RWPE2 (cell line): ENCODE measurements at regions not wholly inside any gene's neighbourhood (a gene's known extent, or its start where the extent isn't known, plus 50 kb on each side); places are given as distances from the start of the nearest gene placed in this dataset.

Experiments
- ATAC-seq: fragments of 200-7000 bp; cut with Tn5 transposase; 3 replicates; pipeline ENCODE4 v1.9.1; 2021; ENCODE audit warnings: low read depth
- DNase-seq: peaks from one replicate; pipeline ENCODE4 v3.0.0-alpha.2; 2020; ENCODE audit warnings: low spot score
- H3K27ac ChIP-seq: fragments of 450-650 bp; 2 replicates; pipeline ENCODE4 v1.5.1; 2017; ENCODE audit warnings: mild to moderate bottlenecking; ENCODE audit not compliant: poor library complexity, severe bottlenecking
- H3K27me3 ChIP-seq: fragments of 250-450 bp; sonication (Bioruptor Pico); 2 replicates; pipeline ENCODE4 v1.5.1; 2021; ENCODE audit warnings: mild to moderate bottlenecking, moderate library complexity; ENCODE audit not compliant: insufficient read depth, poor library complexity, severe bottlenecking
- H3K36me3 ChIP-seq: fragments of 250-450 bp; sonication (Bioruptor Pico); 2 replicates; pipeline ENCODE4 v1.5.1; 2020; ENCODE audit warnings: low read depth, mild to moderate bottlenecking, moderate library complexity
- H3K4me1 ChIP-seq: fragments of 250-450 bp; sonication (Bioruptor Pico); 2 replicates; pipeline ENCODE4 v1.5.1; 2021; ENCODE audit warnings: mild to moderate bottlenecking, moderate library complexity; ENCODE audit not compliant: insufficient read depth, poor library complexity, severe bottlenecking
- H3K4me3 ChIP-seq: fragments of 250-450 bp; sonication (Bioruptor Pico); 2 replicates; pipeline ENCODE4 v1.5.1; 2021; ENCODE audit warnings: mild to moderate bottlenecking, moderate library complexity; ENCODE audit not compliant: severe bottlenecking
- H3K9me3 ChIP-seq: fragments of 250-450 bp; sonication (Bioruptor Pico); 2 replicates; pipeline ENCODE4 v1.5.1; 2021; ENCODE audit warnings: mild to moderate bottlenecking, moderate library complexity; ENCODE audit not compliant: severe bottlenecking
- TF ChIP-seq, protein P1 (sequence below): fragments of 450-650 bp; IDR thresholded peaks from one replicate; pipeline ENCODE4 v1.5.1; 2017; ENCODE audit warnings: mild to moderate bottlenecking, moderate library complexity; ENCODE audit not compliant: poor library complexity, severe bottlenecking

DNA sequence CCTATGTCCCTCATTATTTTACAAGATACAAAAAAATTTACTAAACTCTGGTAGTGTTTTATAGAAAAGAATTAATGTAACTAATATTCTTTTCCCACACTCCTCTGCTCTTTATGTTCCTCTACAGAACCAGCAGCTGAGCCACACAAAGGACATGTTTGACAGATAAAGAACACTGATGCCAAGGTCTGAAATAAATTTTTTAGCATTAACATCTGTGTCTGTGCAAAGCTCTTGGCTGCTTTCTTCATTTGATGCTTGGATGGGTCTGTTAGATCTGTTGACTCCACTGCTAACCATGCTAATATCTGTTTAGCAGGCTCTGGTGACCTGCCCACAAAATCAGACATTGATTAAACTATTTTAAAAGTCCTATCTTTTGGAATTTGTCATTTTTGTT, 2363.8 kb downstream of the PCDH9 start:
- no peaks in the 10 kb centered on the region for H3K36me3 ChIP-seq
- no peak for DNase-seq
- no peaks in the 10 kb centered on the region for H3K27me3 ChIP-seq
- ATAC-seq: no peak
- no peak overlapping the region for H3K4me3 ChIP-seq
- H3K27ac ChIP-seq: no peak overlapping the region
- TF ChIP-seq, protein P1, sequence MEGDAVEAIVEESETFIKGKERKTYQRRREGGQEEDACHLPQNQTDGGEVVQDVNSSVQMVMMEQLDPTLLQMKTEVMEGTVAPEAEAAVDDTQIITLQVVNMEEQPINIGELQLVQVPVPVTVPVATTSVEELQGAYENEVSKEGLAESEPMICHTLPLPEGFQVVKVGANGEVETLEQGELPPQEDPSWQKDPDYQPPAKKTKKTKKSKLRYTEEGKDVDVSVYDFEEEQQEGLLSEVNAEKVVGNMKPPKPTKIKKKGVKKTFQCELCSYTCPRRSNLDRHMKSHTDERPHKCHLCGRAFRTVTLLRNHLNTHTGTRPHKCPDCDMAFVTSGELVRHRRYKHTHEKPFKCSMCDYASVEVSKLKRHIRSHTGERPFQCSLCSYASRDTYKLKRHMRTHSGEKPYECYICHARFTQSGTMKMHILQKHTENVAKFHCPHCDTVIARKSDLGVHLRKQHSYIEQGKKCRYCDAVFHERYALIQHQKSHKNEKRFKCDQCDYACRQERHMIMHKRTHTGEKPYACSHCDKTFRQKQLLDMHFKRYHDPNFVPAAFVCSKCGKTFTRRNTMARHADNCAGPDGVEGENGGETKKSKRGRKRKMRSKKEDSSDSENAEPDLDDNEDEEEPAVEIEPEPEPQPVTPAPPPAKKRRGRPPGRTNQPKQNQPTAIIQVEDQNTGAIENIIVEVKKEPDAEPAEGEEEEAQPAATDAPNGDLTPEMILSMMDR: no peak
- no peaks in the 10 kb centered on the region for H3K9me3 ChIP-seq
- no peaks in the 10 kb centered on the region for H3K4me1 ChIP-seq

- no peaks in the 10 kb centered on the region for H3K4me1 ChIP-seq
- no peak overlapping the region for H3K4me3 ChIP-seq
- H3K9me3 ChIP-seq: no peaks in the 10 kb centered on the region
- DNase-seq: no peak
- no peak overlapping the region for H3K27ac ChIP-seq
- H3K36me3 ChIP-seq: no peaks in the 10 kb centered on the region
- H3K27me3 ChIP-seq: no peaks in the 10 kb centered on the region
- TF ChIP-seq, protein P1: no peak
- ATAC-seq: no peak
Measured at GRCh38 chr13:64855506-64855905, 2374.6 kb downstream of the PCDH9 start.

DNA sequence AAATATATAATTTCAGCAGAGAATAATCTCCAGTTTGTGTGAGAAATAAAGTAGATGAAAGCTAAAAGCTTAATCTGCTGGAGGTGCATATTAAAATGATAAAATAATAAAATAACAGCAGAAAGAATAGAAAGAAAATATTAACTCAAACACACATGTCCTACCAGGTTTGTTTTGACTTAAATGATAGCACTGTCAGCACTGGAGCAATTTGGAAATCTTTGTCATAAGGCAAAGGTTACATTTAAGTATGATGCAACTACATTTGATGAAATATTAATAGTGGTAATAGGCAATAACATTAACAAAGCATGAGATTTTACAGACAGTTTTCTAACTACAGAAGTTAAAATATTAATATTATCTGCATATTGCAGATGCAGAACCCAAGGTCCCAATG, 2380.1 kb downstream of the PCDH9 start:
- no peak overlapping the region for H3K27ac ChIP-seq
- TF ChIP-seq, protein P1: no peak
- no peak for DNase-seq
- no peaks in the 10 kb centered on the region for H3K4me1 ChIP-seq
- no peaks in the 10 kb centered on the region for H3K27me3 ChIP-seq
- H3K4me3 ChIP-seq: no peak overlapping the region
- H3K9me3 ChIP-seq: no peaks in the 10 kb centered on the region
- no peaks in the 10 kb centered on the region for H3K36me3 ChIP-seq
- no peak for ATAC-seq

DNA sequence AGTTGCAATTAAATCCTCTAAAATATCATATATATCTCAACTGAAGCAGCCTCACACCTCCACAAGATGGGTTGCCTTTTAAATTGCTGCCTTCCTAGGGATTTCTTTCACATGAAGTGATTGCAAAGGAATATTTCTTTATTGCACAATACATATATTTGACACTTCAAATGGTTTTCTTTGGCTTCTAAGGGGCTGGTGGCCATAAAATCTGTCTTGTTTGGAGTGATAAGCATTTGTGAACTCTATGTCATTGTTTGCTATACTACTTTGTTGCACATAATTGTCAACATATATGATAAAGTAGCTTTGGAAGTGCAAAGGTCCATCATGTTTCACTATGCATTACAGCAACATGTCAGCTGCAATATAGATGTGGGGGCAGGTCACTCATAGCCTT, 2380.9 kb downstream of the PCDH9 start:
- Histone ChIP-seq H3K27ac (no peak overlapping the region), H3K4me1 (no peaks in the 10 kb centered on the region), H3K36me3 (no peaks in the 10 kb centered on the region), H3K27me3 (no peaks in the 10 kb centered on the region), H3K9me3 (no peaks in the 10 kb centered on the region), H3K4me3 (no peak overlapping the region)
- TF ChIP-seq, protein P1: no peak
- no peak for DNase-seq
- no peak for ATAC-seq

DNA sequence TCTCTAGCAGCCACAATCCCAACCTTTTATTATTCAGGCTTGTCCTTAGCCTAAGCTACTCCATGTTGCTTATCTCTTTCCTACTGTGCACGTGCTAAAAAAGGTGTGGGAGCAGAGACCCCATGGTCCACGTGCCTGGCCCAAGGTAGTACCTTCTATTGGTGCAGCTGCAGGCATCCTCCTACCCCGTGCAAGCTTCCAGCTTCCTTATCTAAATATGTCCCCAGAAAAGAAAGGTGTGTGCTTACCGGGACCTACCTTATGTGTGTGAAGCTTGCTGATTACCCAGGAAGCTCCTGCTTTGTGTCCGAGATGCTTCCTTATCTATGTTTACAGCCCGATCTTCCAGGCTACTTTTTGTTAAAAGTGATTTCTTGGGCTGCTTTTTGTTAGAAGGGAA, 2382.4 kb downstream of the PCDH9 start:
- no peaks in the 10 kb centered on the region for H3K27me3 ChIP-seq
- no peak for DNase-seq
- H3K9me3 ChIP-seq: no peaks in the 10 kb centered on the region
- ATAC-seq: no peak
- H3K4me3 ChIP-seq: no peak overlapping the region
- TF ChIP-seq, protein P1: no peak
- no peaks in the 10 kb centered on the region for H3K4me1 ChIP-seq
- H3K36me3 ChIP-seq: no peaks in the 10 kb centered on the region
- H3K27ac ChIP-seq: no peak overlapping the region
